K562 (cell line): ENCODE measurements at regions not wholly inside any gene's neighbourhood (a gene's known extent, or its start where the extent isn't known, plus 50 kb on each side); places are given as distances from the start of the nearest gene placed in this dataset.

ENCODE experiments used
- BCLAF1 ChIP-seq, 2 experiments: fragments of 450-650 bp in 1 of 2; IDR thresholded peaks; 2 replicates each; pipeline ENCODE4 v1.6.1; 2011 to 2017; ENCODE audit warnings: low read depth in 2 of 2, antibody characterized with exemption in 1 of 2, borderline replicate concordance in 1 of 2, low read length in 1 of 2, mild to moderate bottlenecking in 1 of 2, mixed read lengths in 1 of 2; ENCODE audit not compliant: control insufficient read depth in 1 of 2
- CTCF ChIP-seq, 3 experiments: IDR thresholded peaks in 2 of 3; conservative IDR thresholded peaks in 1 of 3; 2 replicates each; pipeline ENCODE4 v1.5.1; 2011 to 2012; ENCODE audit warnings: low read length in 3 of 3, mild to moderate bottlenecking in 3 of 3, control low read depth in 2 of 3, improper control_type of control experiment in 1 of 3, inconsistent platforms in 1 of 3, low read depth in 1 of 3, mixed read lengths in 1 of 3, moderate library complexity in 1 of 3; ENCODE audit not compliant: insufficient read depth in 2 of 3
- SMC3 ChIP-seq: conservative IDR thresholded peaks from 2 replicates; pipeline ENCODE4 v1.6.1; 2011; ENCODE audit warnings: low read depth, low read length, improper control_type of control experiment; ENCODE audit not compliant: insufficient read depth
- ZBTB43 ChIP-seq: sonication (generic); formaldehyde crosslinking; IDR thresholded peaks from 2 replicates; pipeline ENCODE4 v1.8.0; 2023; ENCODE audit warnings: mild to moderate bottlenecking, missing genetic modification reagents
- ZNF644 ChIP-seq: fragments of 200-800 bp; sonication (Bioruptor generic); IDR thresholded peaks from 2 replicates; pipeline ENCODE4 v1.6.1; 2016; ENCODE audit warnings: low read depth, missing genetic modification characterization, missing compliant biosample characterization

- no peak for TF ChIP-seq SMC3
- TF ChIP-seq ZBTB43 = no peak
- no peak for TF ChIP-seq ZNF644
- no peak for TF ChIP-seq BCLAF1 (IDR thresholded peaks at IDR 0.05; ENCODE audit: borderline replicate concordance in 1 of 2, control insufficient read depth in 1 of 2, low read depth in 2 of 2, low read length in 1 of 2)
- no peak for TF ChIP-seq CTCF (IDR thresholded peaks at IDR 0.05 in 2 of 3, conservative IDR thresholded peaks at IDR 0.05 in 1 of 3; ENCODE audit: insufficient read depth in 2 of 3, low read depth in 1 of 3, low read length in 3 of 3)
Observed at GRCh38 chr4:160406263-160406825, 1303.5 kb downstream of the RAPGEF2 start.
